ENCODE measurements at regions not wholly inside any gene's neighbourhood (a gene's known extent, or its start where the extent isn't known, plus 50 kb on each side); places are given as distances from the start of the nearest gene placed in this dataset.
"Not testable (repeated sequence)": the region's sequence is repeated elsewhere in the genome, so short reads cannot be mapped to it uniquely, and the experiment has no call there.

DNA sequence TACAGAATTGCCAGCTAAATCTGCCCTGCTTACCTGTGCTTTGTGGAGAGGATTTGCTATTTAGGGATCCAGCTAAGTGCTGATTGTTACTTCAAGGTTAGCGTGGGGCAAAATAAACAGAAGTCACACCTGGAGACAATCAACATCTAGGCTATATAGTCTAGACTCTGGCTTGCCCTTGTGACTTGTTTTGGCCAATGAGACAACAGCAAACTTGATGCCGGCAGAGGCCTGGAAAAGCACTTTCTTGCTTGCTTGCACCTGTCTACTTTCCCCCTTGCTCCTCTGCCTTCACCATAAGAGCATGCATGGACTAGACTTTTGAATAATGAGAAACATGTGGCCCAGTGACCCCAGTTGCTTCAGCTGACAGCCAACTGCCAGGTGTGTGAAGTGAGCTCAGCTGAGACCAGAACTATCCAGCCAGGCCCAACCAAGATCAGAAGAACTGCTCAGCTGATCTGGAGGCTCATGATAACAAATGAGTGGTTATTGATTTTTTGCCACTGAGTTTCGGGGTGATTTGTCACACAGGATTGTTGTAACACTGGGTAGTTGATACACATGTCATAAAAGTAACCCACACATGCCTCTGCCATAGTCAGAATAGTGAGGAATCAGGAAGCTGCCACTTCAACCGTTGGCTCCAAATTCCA, 164.4 kb downstream of the RBMX2 start:
- no peak for DNase-seq (ENCODE audit: low spot score)
- 82% methylated on average over 4 of the region's 4 CpGs for WGBS
- no peak overlapping the region for H3K9ac ChIP-seq (ENCODE audit: low read depth in 1 of 2, low read length in 2 of 2)
- H3K27ac ChIP-seq (ENCODE audit: low read depth in 1 of 2, low read length in 2 of 2): no peak overlapping the region
- no peaks in the 10 kb centered on the region for H3K4me1 ChIP-seq (ENCODE audit: control insufficient read depth in 4 of 4, insufficient read depth in 4 of 4, low read length in 3 of 4)
- no peaks in the 10 kb centered on the region for H3K36me3 ChIP-seq (ENCODE audit: control insufficient read depth in 4 of 4, insufficient read depth in 3 of 4, low read depth in 1 of 4, low read length in 3 of 4)
- H3K4me3 ChIP-seq (ENCODE audit: low read depth in 1 of 3, low read length in 3 of 3): no peak overlapping the region
- TF ChIP-seq JUND (IDR thresholded peaks at IDR 0.05) (no peak), YY1 (IDR thresholded peaks at IDR 0.05) (no peak), SP1 (IDR thresholded peaks at IDR 0.05) (no peak), GABPA (IDR thresholded peaks at IDR 0.05 in 1 of 2, conservative IDR thresholded peaks at IDR 0.05 in 1 of 2) (no peak), HNF4G (IDR thresholded peaks at IDR 0.05) (no peak), TAF1 (conservative IDR thresholded peaks at IDR 0.05) (no peak)
- TF ChIP-seq, protein P1, sequence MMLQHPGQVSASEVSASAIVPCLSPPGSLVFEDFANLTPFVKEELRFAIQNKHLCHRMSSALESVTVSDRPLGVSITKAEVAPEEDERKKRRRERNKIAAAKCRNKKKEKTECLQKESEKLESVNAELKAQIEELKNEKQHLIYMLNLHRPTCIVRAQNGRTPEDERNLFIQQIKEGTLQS (IDR thresholded peaks at IDR 0.05): no peak
- TF ChIP-seq, protein P2, sequence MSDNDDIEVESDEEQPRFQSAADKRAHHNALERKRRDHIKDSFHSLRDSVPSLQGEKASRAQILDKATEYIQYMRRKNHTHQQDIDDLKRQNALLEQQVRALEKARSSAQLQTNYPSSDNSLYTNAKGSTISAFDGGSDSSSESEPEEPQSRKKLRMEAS (IDR thresholded peaks at IDR 0.05): no peak
- TF ChIP-seq, protein P3, sequence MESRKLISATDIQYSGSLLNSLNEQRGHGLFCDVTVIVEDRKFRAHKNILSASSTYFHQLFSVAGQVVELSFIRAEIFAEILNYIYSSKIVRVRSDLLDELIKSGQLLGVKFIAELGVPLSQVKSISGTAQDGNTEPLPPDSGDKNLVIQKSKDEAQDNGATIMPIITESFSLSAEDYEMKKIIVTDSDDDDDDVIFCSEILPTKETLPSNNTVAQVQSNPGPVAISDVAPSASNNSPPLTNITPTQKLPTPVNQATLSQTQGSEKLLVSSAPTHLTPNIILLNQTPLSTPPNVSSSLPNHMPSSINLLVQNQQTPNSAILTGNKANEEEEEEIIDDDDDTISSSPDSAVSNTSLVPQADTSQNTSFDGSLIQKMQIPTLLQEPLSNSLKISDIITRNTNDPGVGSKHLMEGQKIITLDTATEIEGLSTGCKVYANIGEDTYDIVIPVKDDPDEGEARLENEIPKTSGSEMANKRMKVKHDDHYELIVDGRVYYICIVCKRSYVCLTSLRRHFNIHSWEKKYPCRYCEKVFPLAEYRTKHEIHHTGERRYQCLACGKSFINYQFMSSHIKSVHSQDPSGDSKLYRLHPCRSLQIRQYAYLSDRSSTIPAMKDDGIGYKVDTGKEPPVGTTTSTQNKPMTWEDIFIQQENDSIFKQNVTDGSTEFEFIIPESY (IDR thresholded peaks at IDR 0.05): no peak
- TF ChIP-seq, protein P4, sequence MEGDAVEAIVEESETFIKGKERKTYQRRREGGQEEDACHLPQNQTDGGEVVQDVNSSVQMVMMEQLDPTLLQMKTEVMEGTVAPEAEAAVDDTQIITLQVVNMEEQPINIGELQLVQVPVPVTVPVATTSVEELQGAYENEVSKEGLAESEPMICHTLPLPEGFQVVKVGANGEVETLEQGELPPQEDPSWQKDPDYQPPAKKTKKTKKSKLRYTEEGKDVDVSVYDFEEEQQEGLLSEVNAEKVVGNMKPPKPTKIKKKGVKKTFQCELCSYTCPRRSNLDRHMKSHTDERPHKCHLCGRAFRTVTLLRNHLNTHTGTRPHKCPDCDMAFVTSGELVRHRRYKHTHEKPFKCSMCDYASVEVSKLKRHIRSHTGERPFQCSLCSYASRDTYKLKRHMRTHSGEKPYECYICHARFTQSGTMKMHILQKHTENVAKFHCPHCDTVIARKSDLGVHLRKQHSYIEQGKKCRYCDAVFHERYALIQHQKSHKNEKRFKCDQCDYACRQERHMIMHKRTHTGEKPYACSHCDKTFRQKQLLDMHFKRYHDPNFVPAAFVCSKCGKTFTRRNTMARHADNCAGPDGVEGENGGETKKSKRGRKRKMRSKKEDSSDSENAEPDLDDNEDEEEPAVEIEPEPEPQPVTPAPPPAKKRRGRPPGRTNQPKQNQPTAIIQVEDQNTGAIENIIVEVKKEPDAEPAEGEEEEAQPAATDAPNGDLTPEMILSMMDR (IDR thresholded peaks at IDR 0.05; ENCODE audit: low read depth, low read length, missing input control): no peak
- H3K27me3 ChIP-seq (ENCODE audit: control insufficient read depth in 4 of 4, insufficient read depth in 4 of 4, low read length in 3 of 4): no peaks in the 10 kb centered on the region
- H3K9me3 ChIP-seq (ENCODE audit: control insufficient read depth in 4 of 4, low read length in 3 of 4): no peaks in the 10 kb centered on the region

DNA sequence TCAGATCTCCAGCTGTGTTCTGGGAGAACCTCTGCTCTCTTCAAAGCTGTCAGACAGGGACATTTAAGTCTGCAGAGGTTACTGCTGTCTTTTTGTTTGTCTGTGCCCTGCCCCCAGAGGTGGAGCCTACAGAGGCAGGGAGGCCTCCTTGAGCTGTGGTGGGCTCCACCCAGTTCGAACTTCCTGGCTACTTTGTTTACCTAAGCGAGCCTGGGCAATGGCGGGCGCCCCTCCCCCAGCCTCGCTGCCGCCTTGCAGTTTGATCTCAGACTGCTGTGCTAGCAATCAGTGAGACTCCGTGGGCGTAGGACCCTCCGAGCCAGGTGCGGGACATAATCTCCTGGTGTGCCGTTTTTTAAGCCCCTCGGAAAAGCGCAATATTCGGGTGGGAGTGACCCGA, 171.2 kb downstream of the RBMX2 start:
- not testable (repeated sequence) for H3K9ac ChIP-seq (ENCODE audit: low read depth in 1 of 2, low read length in 2 of 2); H3K4me1 ChIP-seq (ENCODE audit: control insufficient read depth in 4 of 4, insufficient read depth in 4 of 4, low read length in 3 of 4)
- 83% methylated on average over 9 of the region's 15 CpGs for WGBS

More for the DNA sequence above, 171.2 kb downstream of the RBMX2 start:
- H3K9me3 ChIP-seq (ENCODE audit: control insufficient read depth in 4 of 4, low read length in 3 of 4); H3K27me3 ChIP-seq (ENCODE audit: control insufficient read depth in 4 of 4, insufficient read depth in 4 of 4, low read length in 3 of 4); H3K36me3 ChIP-seq (ENCODE audit: control insufficient read depth in 4 of 4, insufficient read depth in 3 of 4, low read depth in 1 of 4, low read length in 3 of 4); H3K27ac ChIP-seq (ENCODE audit: low read depth in 1 of 2, low read length in 2 of 2); H3K4me3 ChIP-seq (ENCODE audit: low read depth in 1 of 3, low read length in 3 of 3); DNase-seq (ENCODE audit: low spot score): not testable (repeated sequence)
